Lung (tissue), 11 donors: ENCODE measurements at regions not wholly inside any gene's neighbourhood (a gene's known extent, or its start where the extent isn't known, plus 50 kb on each side); places are given as distances from the start of the nearest gene placed in this dataset.
"Not testable (repeated sequence)": the region's sequence is repeated elsewhere in the genome, so short reads cannot be mapped to it uniquely, and the experiment has no call there.

Experiments
- ATAC-seq: fragments of 200-7000 bp; cut with Tn5 transposase; one replicate; pipeline ENCODE4 v1.9.1; 2020; ENCODE audit warnings: moderate number of reproducible peaks; ENCODE audit not compliant: insufficient read depth, low FRiP score
- DNase-seq, 3 donors: peaks; one replicate each; pipeline ENCODE4 v3.0.0-alpha.2; 2013 to 2017
- H3K27ac ChIP-seq, 2 donors: one replicate each; pipeline ENCODE4 v1.5.1; 2013; ENCODE audit warnings: mild to moderate bottlenecking in 2 of 2, moderate library complexity in 2 of 2, control low read depth in 1 of 2, inconsistent platforms in 1 of 2, low read depth in 1 of 2, low read length in 1 of 2
- H3K27me3 ChIP-seq, 3 donors: one replicate each; pipeline ENCODE4 v1.5.1; 2013; ENCODE audit warnings: low read length in 2 of 3; ENCODE audit not compliant: control insufficient read depth in 3 of 3, insufficient read depth in 3 of 3
- H3K36me3 ChIP-seq, 4 donors: one replicate each; pipeline ENCODE4 v1.5.1; 2013; ENCODE audit warnings: low read length in 4 of 4, mild to moderate bottlenecking in 1 of 4, moderate library complexity in 1 of 4; ENCODE audit not compliant: control insufficient read depth in 4 of 4, insufficient read depth in 4 of 4
- H3K4me1 ChIP-seq, 5 donors: one replicate each; pipeline ENCODE4 v1.5.1; 2013; ENCODE audit warnings: low read length in 5 of 5, mild to moderate bottlenecking in 2 of 5, moderate library complexity in 1 of 5; ENCODE audit not compliant: control insufficient read depth in 5 of 5, insufficient read depth in 5 of 5
- H3K4me3 ChIP-seq: one replicate; pipeline ENCODE4 v1.5.1; 2013; ENCODE audit warnings: mild to moderate bottlenecking, control low read depth, moderate library complexity
- H3K9ac ChIP-seq, 2 donors: one replicate each; pipeline ENCODE4 v1.5.1; 2013; ENCODE audit warnings: low read length in 2 of 2, control low read depth in 1 of 2; ENCODE audit not compliant: insufficient read depth in 1 of 2
- H3K9me3 ChIP-seq, 4 donors: one replicate each; pipeline ENCODE4 v1.5.1; 2013; ENCODE audit warnings: low read length in 3 of 4, mild to moderate bottlenecking in 1 of 4, moderate library complexity in 1 of 4; ENCODE audit not compliant: control insufficient read depth in 4 of 4, insufficient read depth in 3 of 4
- WGBS, 2 donors: extraction: QIAGEN DNeasy Blood & Tissue Kit; methylation state at CpG; one replicate each; pipeline ENCODE4 v1.1.7; 2013; 5-methylcytosine and 5-hydroxymethylcytosine counted together
- TF ChIP-seq, protein P1 (sequence below): IDR thresholded peaks from 2 replicates; pipeline ENCODE4 v1.5.1; 2012; ENCODE audit warnings: mild to moderate bottlenecking; ENCODE audit errors: control extremely low read depth, extremely low read depth
- donor health status: control.
- donor health status: control.
- donor health status: Bipolar disorder and iron deficiency.
- donor health status: healthy.
- donor health status: DM: yes; HTN: yes; CAD: no.

DNA sequence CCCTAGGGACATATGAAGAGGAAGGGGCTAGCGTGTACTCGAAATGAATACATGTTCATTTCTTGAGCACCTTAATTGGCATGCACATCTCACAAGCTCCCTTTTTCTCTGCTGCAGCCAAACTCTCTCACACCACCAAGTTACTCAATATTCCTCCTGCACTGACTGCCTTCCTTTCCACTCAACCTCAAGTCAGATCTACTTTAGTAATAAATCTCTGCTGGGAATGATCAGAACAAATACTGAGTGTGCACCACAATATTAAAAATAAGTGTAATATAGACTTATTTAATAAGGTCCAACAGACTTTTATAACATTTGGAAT is 995.8 kb upstream of the WWC1 start:
- H3K4me1 ChIP-seq: peaks cover 0 to 28% (median 2%) of the 10 kb centered on the region in 5 donors
- no peaks in the 10 kb centered on the region for H3K27me3 ChIP-seq
- TF ChIP-seq, protein P1, sequence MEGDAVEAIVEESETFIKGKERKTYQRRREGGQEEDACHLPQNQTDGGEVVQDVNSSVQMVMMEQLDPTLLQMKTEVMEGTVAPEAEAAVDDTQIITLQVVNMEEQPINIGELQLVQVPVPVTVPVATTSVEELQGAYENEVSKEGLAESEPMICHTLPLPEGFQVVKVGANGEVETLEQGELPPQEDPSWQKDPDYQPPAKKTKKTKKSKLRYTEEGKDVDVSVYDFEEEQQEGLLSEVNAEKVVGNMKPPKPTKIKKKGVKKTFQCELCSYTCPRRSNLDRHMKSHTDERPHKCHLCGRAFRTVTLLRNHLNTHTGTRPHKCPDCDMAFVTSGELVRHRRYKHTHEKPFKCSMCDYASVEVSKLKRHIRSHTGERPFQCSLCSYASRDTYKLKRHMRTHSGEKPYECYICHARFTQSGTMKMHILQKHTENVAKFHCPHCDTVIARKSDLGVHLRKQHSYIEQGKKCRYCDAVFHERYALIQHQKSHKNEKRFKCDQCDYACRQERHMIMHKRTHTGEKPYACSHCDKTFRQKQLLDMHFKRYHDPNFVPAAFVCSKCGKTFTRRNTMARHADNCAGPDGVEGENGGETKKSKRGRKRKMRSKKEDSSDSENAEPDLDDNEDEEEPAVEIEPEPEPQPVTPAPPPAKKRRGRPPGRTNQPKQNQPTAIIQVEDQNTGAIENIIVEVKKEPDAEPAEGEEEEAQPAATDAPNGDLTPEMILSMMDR: no peak
- H3K27ac ChIP-seq: no peak overlapping the region
- H3K9ac ChIP-seq: no peak overlapping the region
- peak in 1 of 3 donors; percentile 21 for DNase-seq
- 75 to 89% methylated on average over 2 of the region's 2 CpGs for WGBS, 2 donors
- H3K4me3 ChIP-seq: no peak overlapping the region
- H3K9me3 ChIP-seq: peaks cover 0 to 2% (median 0%) of the 10 kb centered on the region in 4 donors
- ATAC-seq: no peak
- H3K36me3 ChIP-seq: no peaks in the 10 kb centered on the region

DNA sequence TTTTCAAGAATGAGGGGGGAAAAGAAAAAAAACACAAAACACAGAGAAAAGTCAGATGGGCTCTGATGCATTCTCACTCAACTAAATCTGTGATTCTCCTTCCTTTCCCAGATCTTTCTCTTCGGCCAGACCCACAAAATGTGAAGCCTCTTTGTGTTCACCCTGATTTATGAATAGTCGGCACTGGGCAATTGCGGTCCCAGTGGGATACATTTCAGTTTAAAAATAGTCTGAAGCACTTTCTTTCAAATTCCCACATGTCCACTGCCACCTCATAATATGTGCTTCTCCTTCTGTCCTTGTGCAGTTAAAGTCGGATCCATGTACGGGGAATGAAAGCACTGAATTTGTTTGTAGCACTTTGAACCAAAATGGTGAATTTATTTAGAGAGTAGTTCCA is 995.4 kb upstream of the WWC1 start:
- Histone ChIP-seq H3K27me3 (no peaks in the 10 kb centered on the region), H3K9me3 (peaks cover 0 to 2% (median 0%) of the 10 kb centered on the region in 4 donors), H3K4me3 (no peak overlapping the region), H3K9ac (no peak overlapping the region), H3K4me1 (peaks cover 0 to 28% (median 2%) of the 10 kb centered on the region in 5 donors), H3K36me3 (no peaks in the 10 kb centered on the region), H3K27ac (no peak overlapping the region)
- TF ChIP-seq, protein P1: no peak
- ATAC-seq (no peak), DNase-seq (peak in 2 of 3 donors; percentile 38 to 40)
- 46 to 58% methylated on average over 5 of the region's 5 CpGs for WGBS, 2 donors

- Histone ChIP-seq H3K4me1 (peaks cover 0 to 28% (median 2%) of the 10 kb centered on the region in 5 donors), H3K9me3 (peaks cover 0 to 2% (median 0%) of the 10 kb centered on the region in 4 donors), H3K9ac (no peak overlapping the region), H3K27ac (no peak overlapping the region), H3K27me3 (no peaks in the 10 kb centered on the region), H3K4me3 (no peak overlapping the region), H3K36me3 (no peaks in the 10 kb centered on the region)
- TF ChIP-seq, protein P1: no peak
- ATAC-seq (no peak), DNase-seq (no peak)
- WGBS, 2 donors: 65 to 86% methylated on average over 1 of the region's 1 CpG
Measured at GRCh38 chr5:167296661-167297060, 994.8 kb upstream of the WWC1 start.

GRCh38 chr5:167299861-167300260 is 991.6 kb upstream of the WWC1 start:
- WGBS, 2 donors: 83 to 88% methylated on average over 7 of the region's 7 CpGs

More at GRCh38 chr5:167299861-167300260, 991.6 kb upstream of the WWC1 start:
- not testable (repeated sequence) for DNase-seq, H3K27ac ChIP-seq, H3K4me3 ChIP-seq, H3K9me3 ChIP-seq, ATAC-seq, H3K36me3 ChIP-seq, H3K27me3 ChIP-seq, H3K9ac ChIP-seq
- peaks cover 0 to 14% (median 3%) of the 10 kb centered on the region in 5 donors for H3K4me1 ChIP-seq
